ENCODE measurements at regions not wholly inside any gene's neighbourhood (a gene's known extent, or its start where the extent isn't known, plus 50 kb on each side); places are given as distances from the start of the nearest gene placed in this dataset.

GRCh38 chr9:684941-685340 is 156.6 kb upstream of the DMRT1 start:
- Histone ChIP-seq H3K9me3 (replicated peaks; ENCODE audit: control insufficient read depth, insufficient read depth, low read length) (no peaks in the 10 kb centered on the region), H3K36me3 (ENCODE audit: control insufficient read depth in 2 of 2, insufficient read depth in 2 of 2, low read length in 1 of 2) (no peaks in the 10 kb centered on the region), H2AFZ (ENCODE audit: control insufficient read depth, low read depth, low read length) (no peak overlapping the region), H3K4me3 (no peak overlapping the region), H3K4me1 (ENCODE audit: control insufficient read depth, insufficient read depth, low read length) (no peaks in the 10 kb centered on the region), H3K4me2 (ENCODE audit: control insufficient read depth, insufficient read depth) (no peak overlapping the region), H3K27ac (ENCODE audit: control insufficient read depth, insufficient read depth) (no peak overlapping the region), H4K20me1 (ENCODE audit: control insufficient read depth, insufficient read depth) (no peaks in the 10 kb centered on the region), H3K9ac (ENCODE audit: control insufficient read depth, insufficient read depth, low read length) (no peak overlapping the region), H3K79me2 (ENCODE audit: control insufficient read depth, insufficient read depth, low read length) (no peaks in the 10 kb centered on the region), H3K27me3 (replicated peaks in 1 of 2; ENCODE audit: control insufficient read depth in 2 of 2, insufficient read depth in 2 of 2, low read length in 1 of 2) (peaks cover 0 to 4% of the 10 kb centered on the region in 2 experiments; a peak in 1 of 4 replicates)
- WGBS (ENCODE audit: insufficient coverage, insufficient replicate concordance, low lambda C conversion rate, missing lambda C conversion rate) = 24% methylated on average over 4 of the region's 4 CpGs
- DNase-seq (ENCODE audit: low read depth, low spot score) (no peak), FAIRE-seq (no peak), ATAC-seq (no peak)
- CTCF ChIA-PET = interaction anchor here (0.5 to 1.4 kb wide), 2 partner anchors 15 to 153 kb away, joined by 3 to 4 read pairs; no protein-coding TSS in a partner anchor
- RAD21 ChIA-PET (ENCODE audit: unreplicated experiment) = no interaction called here
- intact Hi-C loops (cut with micrococcal nuclease; ENCODE audit: unreplicated experiment) (loop anchor here (10.0 kb wide), 1 partner anchor 950 kb away; no protein-coding TSS in a partner anchor), in situ Hi-C loops (cut with MboI) (no loop called here)
- SMC1A ChIA-PET (ENCODE audit: uncharacterized antibody, unreplicated experiment) = no interaction called here
- no TSS peak for BruUV-seq (replicated peaks)
- POLR2A ChIA-PET = no interaction called here
- TF ChIP-seq RAD51 (IDR thresholded peaks at IDR 0.05) (no peak), MEF2B (IDR thresholded peaks at IDR 0.05; ENCODE audit: partially characterized antibody, poor library complexity, severe bottlenecking) (no peak), RBBP5 (conservative IDR thresholded peaks at IDR 0.05) (no peak), EED (IDR thresholded peaks at IDR 0.05; ENCODE audit: low read depth) (no peak), FOXK2 (IDR thresholded peaks at IDR 0.05) (no peak), HDAC6 (IDR thresholded peaks at IDR 0.05; ENCODE audit: unreplicated experiment) (no peak), CHD1 (IDR thresholded peaks at IDR 0.05; ENCODE audit: low read depth, low read length) (no peak)

GRCh38 chr9:686321-686813 is 155.1 kb upstream of the DMRT1 start:
- WGBS (ENCODE audit: insufficient coverage, insufficient replicate concordance, low lambda C conversion rate, missing lambda C conversion rate) = 14% methylated on average over 7 of the region's 7 CpGs
- H3K4me3 ChIP-seq = no peak overlapping the region
- ATAC-seq (no peak), DNase-seq (ENCODE audit: low read depth, low spot score) (no peak), FAIRE-seq (no peak)
- no peaks in the 10 kb centered on the region for H3K4me1 ChIP-seq (ENCODE audit: control insufficient read depth, insufficient read depth, low read length)
- peaks cover 0 to 4% of the 10 kb centered on the region in 2 experiments; a peak in 1 of 4 replicates for H3K27me3 ChIP-seq (replicated peaks in 1 of 2; ENCODE audit: control insufficient read depth in 2 of 2, insufficient read depth in 2 of 2, low read length in 1 of 2)
- RAD21 ChIA-PET (ENCODE audit: unreplicated experiment) = no interaction called here
- in situ Hi-C loops (cut with MboI) (no loop called here), intact Hi-C loops (cut with micrococcal nuclease; ENCODE audit: unreplicated experiment) (loop anchor here (10.0 kb wide), 1 partner anchor 948 kb away; no protein-coding TSS in a partner anchor)
- H3K27ac ChIP-seq (ENCODE audit: control insufficient read depth, insufficient read depth) = no peak overlapping the region
- H3K36me3 ChIP-seq (ENCODE audit: control insufficient read depth in 2 of 2, insufficient read depth in 2 of 2, low read length in 1 of 2) = no peaks in the 10 kb centered on the region
- CTCF ChIA-PET = interaction anchor here (1.4 kb wide), 1 partner anchor 14 kb away, joined by 3 read pairs; no protein-coding TSS in a partner anchor
- no TSS peak for BruUV-seq (replicated peaks)
- no peaks in the 10 kb centered on the region for H3K9me3 ChIP-seq (replicated peaks; ENCODE audit: control insufficient read depth, insufficient read depth, low read length)
- no peak overlapping the region for H3K4me2 ChIP-seq (ENCODE audit: control insufficient read depth, insufficient read depth)
- no peaks in the 10 kb centered on the region for H4K20me1 ChIP-seq (ENCODE audit: control insufficient read depth, insufficient read depth)
- H2AFZ ChIP-seq (ENCODE audit: control insufficient read depth, low read depth, low read length) = no peak overlapping the region
- POLR2A ChIA-PET = no interaction called here
- SMC1A ChIA-PET (ENCODE audit: uncharacterized antibody, unreplicated experiment) = no interaction called here
- no peak overlapping the region for H3K9ac ChIP-seq (ENCODE audit: control insufficient read depth, insufficient read depth, low read length)
- no peaks in the 10 kb centered on the region for H3K79me2 ChIP-seq (ENCODE audit: control insufficient read depth, insufficient read depth, low read length)
- TF ChIP-seq PRDM15 (CRISPR knock-in tag; IDR thresholded peaks at IDR 0.05) = no peak
- TF ChIP-seq, protein P1, sequence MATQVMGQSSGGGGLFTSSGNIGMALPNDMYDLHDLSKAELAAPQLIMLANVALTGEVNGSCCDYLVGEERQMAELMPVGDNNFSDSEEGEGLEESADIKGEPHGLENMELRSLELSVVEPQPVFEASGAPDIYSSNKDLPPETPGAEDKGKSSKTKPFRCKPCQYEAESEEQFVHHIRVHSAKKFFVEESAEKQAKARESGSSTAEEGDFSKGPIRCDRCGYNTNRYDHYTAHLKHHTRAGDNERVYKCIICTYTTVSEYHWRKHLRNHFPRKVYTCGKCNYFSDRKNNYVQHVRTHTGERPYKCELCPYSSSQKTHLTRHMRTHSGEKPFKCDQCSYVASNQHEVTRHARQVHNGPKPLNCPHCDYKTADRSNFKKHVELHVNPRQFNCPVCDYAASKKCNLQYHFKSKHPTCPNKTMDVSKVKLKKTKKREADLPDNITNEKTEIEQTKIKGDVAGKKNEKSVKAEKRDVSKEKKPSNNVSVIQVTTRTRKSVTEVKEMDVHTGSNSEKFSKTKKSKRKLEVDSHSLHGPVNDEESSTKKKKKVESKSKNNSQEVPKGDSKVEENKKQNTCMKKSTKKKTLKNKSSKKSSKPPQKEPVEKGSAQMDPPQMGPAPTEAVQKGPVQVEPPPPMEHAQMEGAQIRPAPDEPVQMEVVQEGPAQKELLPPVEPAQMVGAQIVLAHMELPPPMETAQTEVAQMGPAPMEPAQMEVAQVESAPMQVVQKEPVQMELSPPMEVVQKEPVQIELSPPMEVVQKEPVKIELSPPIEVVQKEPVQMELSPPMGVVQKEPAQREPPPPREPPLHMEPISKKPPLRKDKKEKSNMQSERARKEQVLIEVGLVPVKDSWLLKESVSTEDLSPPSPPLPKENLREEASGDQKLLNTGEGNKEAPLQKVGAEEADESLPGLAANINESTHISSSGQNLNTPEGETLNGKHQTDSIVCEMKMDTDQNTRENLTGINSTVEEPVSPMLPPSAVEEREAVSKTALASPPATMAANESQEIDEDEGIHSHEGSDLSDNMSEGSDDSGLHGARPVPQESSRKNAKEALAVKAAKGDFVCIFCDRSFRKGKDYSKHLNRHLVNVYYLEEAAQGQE (IDR thresholded peaks at IDR 0.05; ENCODE audit: low read depth, low read length) = no peak

Measured in GM12878 (cell line).